Right lobe of liver (tissue), 4 donors: ENCODE measurements at regions not wholly inside any gene's neighbourhood (a gene's known extent, or its start where the extent isn't known, plus 50 kb on each side); places are given as distances from the start of the nearest gene placed in this dataset.

Experiments
- POLR2A ChIP-seq: fragments of 450-650 bp; IDR thresholded peaks from one replicate; pipeline ENCODE4 v1.6.1; 2017; ENCODE audit warnings: antibody characterized with exemption, mild to moderate bottlenecking
- TF ChIP-seq, protein P1 (sequence below), 4 donors: fragments of 200-600 bp in 3 of 4; fragments of 450-650 bp in 1 of 4; IDR thresholded peaks; one replicate each; pipeline versions ENCODE4 v1.5.1 to v1.8.0; 2016 to 2022; ENCODE audit warnings: antibody characterized with exemption in 4 of 4, mild to moderate bottlenecking in 2 of 4
- donor health status: DM: no; HTN: no; CAD: no.
- donor health status: DM: no; HTN: no; CAD: no.
- donor health status: DM: no; HTN: yes; CAD: no.

DNA sequence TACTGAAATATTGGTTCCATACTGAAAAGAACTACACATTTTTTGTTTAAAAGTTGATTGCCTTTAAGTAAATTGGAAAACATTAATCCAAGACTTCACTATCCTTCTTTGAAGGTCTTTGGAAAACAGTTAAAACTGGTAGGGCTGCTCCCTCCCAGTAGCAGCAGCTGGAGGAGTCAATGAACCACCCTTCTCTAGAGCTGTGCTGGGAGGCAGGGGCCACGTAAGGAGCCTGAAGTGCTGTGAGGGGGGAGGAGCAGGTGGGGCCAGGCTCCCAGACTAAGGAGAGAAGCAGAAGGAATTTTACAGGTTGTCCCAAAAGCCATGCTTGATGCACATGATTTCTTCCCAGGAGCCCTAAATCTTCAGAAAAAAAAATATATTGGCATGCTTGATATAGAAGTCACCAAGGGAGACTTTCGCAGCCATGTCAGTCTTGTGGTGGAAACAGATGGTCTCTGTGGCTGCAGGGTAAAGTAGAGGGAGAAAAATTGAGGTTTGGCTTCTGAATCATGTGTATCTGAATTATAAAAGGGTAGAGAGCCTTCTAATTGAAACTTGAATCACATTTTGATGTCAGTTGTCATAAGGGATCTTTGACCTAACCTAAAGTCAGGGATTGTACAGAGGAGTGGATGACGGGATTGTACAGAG is 673.2 kb upstream of the FRG1 start:
- TF ChIP-seq POLR2A, result no peak
- TF ChIP-seq, protein P1, sequence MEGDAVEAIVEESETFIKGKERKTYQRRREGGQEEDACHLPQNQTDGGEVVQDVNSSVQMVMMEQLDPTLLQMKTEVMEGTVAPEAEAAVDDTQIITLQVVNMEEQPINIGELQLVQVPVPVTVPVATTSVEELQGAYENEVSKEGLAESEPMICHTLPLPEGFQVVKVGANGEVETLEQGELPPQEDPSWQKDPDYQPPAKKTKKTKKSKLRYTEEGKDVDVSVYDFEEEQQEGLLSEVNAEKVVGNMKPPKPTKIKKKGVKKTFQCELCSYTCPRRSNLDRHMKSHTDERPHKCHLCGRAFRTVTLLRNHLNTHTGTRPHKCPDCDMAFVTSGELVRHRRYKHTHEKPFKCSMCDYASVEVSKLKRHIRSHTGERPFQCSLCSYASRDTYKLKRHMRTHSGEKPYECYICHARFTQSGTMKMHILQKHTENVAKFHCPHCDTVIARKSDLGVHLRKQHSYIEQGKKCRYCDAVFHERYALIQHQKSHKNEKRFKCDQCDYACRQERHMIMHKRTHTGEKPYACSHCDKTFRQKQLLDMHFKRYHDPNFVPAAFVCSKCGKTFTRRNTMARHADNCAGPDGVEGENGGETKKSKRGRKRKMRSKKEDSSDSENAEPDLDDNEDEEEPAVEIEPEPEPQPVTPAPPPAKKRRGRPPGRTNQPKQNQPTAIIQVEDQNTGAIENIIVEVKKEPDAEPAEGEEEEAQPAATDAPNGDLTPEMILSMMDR (IDR thresholded peaks at IDR 0.05), result no peak
